ENCODE measurements at regions not wholly inside any gene's neighbourhood (a gene's known extent, or its start where the extent isn't known, plus 50 kb on each side); places are given as distances from the start of the nearest gene placed in this dataset.

- no peak for DNase-seq (ENCODE audit: low read depth)
Observed at GRCh38 chr4:164508771-164509170, 245.2 kb upstream of the SMIM31 start.

GRCh38 chr4:164509951-164510350, 244.0 kb upstream of the SMIM31 start:
- no peak for DNase-seq (ENCODE audit: low read depth)

- DNase-seq (ENCODE audit: low read depth) = no peak
Observed at GRCh38 chr4:164512124-164512523, 241.8 kb upstream of the SMIM31 start.

GRCh38 chr4:164514765-164515164, 239.2 kb upstream of the SMIM31 start:
- DNase-seq (ENCODE audit: low read depth) = no peak

- no peak for DNase-seq (ENCODE audit: low read depth)
Observed at GRCh38 chr4:164524789-164525188, 229.1 kb upstream of the SMIM31 start.

- no peak for DNase-seq (ENCODE audit: low read depth)
Observed at GRCh38 chr4:164526933-164527583, 226.9 kb upstream of the SMIM31 start.

- DNase-seq (ENCODE audit: low read depth) = no peak
Observed at GRCh38 chr4:164529058-164529457, 224.9 kb upstream of the SMIM31 start.

GRCh38 chr4:164529486-164529885, 224.4 kb upstream of the SMIM31 start:
- no peak for DNase-seq (ENCODE audit: low read depth)

GRCh38 chr4:164531336-164531735, 222.6 kb upstream of the SMIM31 start:
- no peak for DNase-seq (ENCODE audit: low read depth)

- DNase-seq (ENCODE audit: low read depth) = no peak
Observed at GRCh38 chr4:164536814-164537213, 217.1 kb upstream of the SMIM31 start.

- no peak for DNase-seq (ENCODE audit: low read depth)
Observed at GRCh38 chr4:164538097-164538496, 215.8 kb upstream of the SMIM31 start.

- no peak for DNase-seq (ENCODE audit: low read depth)
Observed at GRCh38 chr4:164540987-164541386, 212.9 kb upstream of the SMIM31 start.

- no peak for DNase-seq (ENCODE audit: low read depth)
Observed at GRCh38 chr4:164542431-164542830, 211.5 kb upstream of the SMIM31 start.

GRCh38 chr4:164550989-164551712, 202.8 kb upstream of the SMIM31 start:
- DNase-seq (ENCODE audit: low read depth) = no peak

- DNase-seq (ENCODE audit: low read depth) = no peak
Observed at GRCh38 chr4:164551713-164552040, 202.3 kb upstream of the SMIM31 start.

- no peak for DNase-seq (ENCODE audit: low read depth)
Observed at GRCh38 chr4:164571593-164572390, 182.1 kb upstream of the SMIM31 start.

- no peak for DNase-seq (ENCODE audit: low read depth)
Observed at GRCh38 chr4:164572877-164573279, 181.1 kb upstream of the SMIM31 start.

- no peak for DNase-seq (ENCODE audit: low read depth)
Observed at GRCh38 chr4:164575861-164576260, 178.1 kb upstream of the SMIM31 start.

GRCh38 chr4:164579270-164579942, 174.5 kb upstream of the SMIM31 start:
- DNase-seq (ENCODE audit: low read depth) = no peak

GRCh38 chr4:164591666-164592065, 162.3 kb upstream of the SMIM31 start:
- no peak for DNase-seq (ENCODE audit: low read depth)

- no peak for DNase-seq (ENCODE audit: low read depth)
Observed at GRCh38 chr4:164595751-164596150, 158.2 kb upstream of the SMIM31 start.

- DNase-seq (ENCODE audit: low read depth) = no peak
Observed at GRCh38 chr4:164596318-164596878, 157.5 kb upstream of the SMIM31 start.
